Astrocyte of the cerebellum (primary cell): ENCODE measurements at regions not wholly inside any gene's neighbourhood (a gene's known extent, or its start where the extent isn't known, plus 50 kb on each side); places are given as distances from the start of the nearest gene placed in this dataset.

Experiments
- DNase-seq: peaks from one replicate; pipeline ENCODE4 v3.0.0-alpha.2; 2011; ENCODE audit warnings: low read depth
- H3K4me3 ChIP-seq: 2 replicates; pipeline ENCODE4 v1.5.1; 2011; ENCODE audit warnings: mild to moderate bottlenecking, low read depth, low read length, moderate library complexity
- CTCF ChIP-seq: IDR thresholded peaks from 2 replicates; pipeline ENCODE4 v1.5.1; 2012; ENCODE audit warnings: low read length, low read depth, moderate library complexity, mild to moderate bottlenecking; ENCODE audit errors: missing control alignments
- in situ Hi-C: cut with HindIII; loops from 2 replicates; pipeline ENCODE4 v1.10.0; 2017; ENCODE audit warnings: low sequenced_read_pairs

GRCh38 chr18:10023853-10024570 lies 110.2 kb downstream of the VAPA start:
- no peak overlapping the region for H3K4me3 ChIP-seq
- DNase-seq = no peak
- TF ChIP-seq CTCF = no peak
- in situ Hi-C loops = no loop called here

- no peak overlapping the region for H3K4me3 ChIP-seq
- DNase-seq = no peak
- in situ Hi-C loops = no loop called here
- no peak for TF ChIP-seq CTCF
Measured at GRCh38 chr18:10025711-10026670, 112.2 kb downstream of the VAPA start.

- in situ Hi-C loops = no loop called here
- TF ChIP-seq CTCF = no peak
- H3K4me3 ChIP-seq = no peak overlapping the region
- DNase-seq = no peak
Measured at GRCh38 chr18:10027031-10027430, 113.2 kb downstream of the VAPA start.

GRCh38 chr18:10027461-10027860 lies 113.6 kb downstream of the VAPA start:
- no peak for TF ChIP-seq CTCF
- H3K4me3 ChIP-seq = no peak overlapping the region
- in situ Hi-C loops = no loop called here
- no peak for DNase-seq

- no peak for DNase-seq
- in situ Hi-C loops = no loop called here
- TF ChIP-seq CTCF = no peak
- H3K4me3 ChIP-seq = no peak overlapping the region
Measured at GRCh38 chr18:10029711-10030110, 115.9 kb downstream of the VAPA start.

- in situ Hi-C loops = no loop called here
- no peak for TF ChIP-seq CTCF
- no peak for DNase-seq
- H3K4me3 ChIP-seq = no peak overlapping the region
Measured at GRCh38 chr18:10030816-10031541, 117.2 kb downstream of the VAPA start.
